ENCODE measurements at regions not wholly inside any gene's neighbourhood (a gene's known extent, or its start where the extent isn't known, plus 50 kb on each side); places are given as distances from the start of the nearest gene placed in this dataset.

DNA sequence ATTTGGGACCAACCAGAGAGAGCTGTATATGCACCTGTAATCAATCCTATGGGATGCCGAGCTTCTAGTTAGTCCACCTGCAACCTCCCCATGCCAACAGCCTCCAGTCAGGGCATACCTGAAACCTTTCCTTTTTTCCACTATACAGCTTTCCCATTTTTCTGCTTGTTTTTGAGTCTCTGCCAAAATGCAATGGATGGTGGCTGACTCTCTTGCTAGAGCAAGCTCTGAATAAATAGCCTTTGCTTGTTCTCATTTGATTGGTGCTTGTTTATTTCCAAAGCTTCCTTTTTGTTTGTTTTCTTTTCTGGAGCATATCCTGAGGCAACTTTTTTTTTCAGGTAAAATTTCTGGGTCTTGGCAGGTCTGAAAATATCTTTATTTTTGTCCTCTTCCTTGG lies 58.0 kb upstream of the PLET1 start:
- no peak overlapping the region for H3K4me3 ChIP-seq
- intact Hi-C loops (cut with DNase I) = no loop called here
- TF ChIP-seq CTCF (IDR thresholded peaks at IDR 0.05) = no peak
- H3K9me3 ChIP-seq = no peaks in the 10 kb centered on the region
- H3K4me1 ChIP-seq = peaks cover 17 to 19% of the 10 kb centered on the region in 2 donors
- ATAC-seq = no peak
- DNase-seq = no peak
- no peaks in the 10 kb centered on the region for H3K36me3 ChIP-seq
- no peak overlapping the region for H3K27ac ChIP-seq
- H3K27me3 ChIP-seq = no peaks in the 10 kb centered on the region

- intact Hi-C loops (cut with DNase I) = no loop called here
- no peaks in the 10 kb centered on the region for H3K36me3 ChIP-seq
- H3K4me1 ChIP-seq = peaks cover 17 to 19% of the 10 kb centered on the region in 2 donors
- no peak for TF ChIP-seq CTCF (IDR thresholded peaks at IDR 0.05)
- peak overlapping the region; percentile 34 to 76 for H3K27ac ChIP-seq
- no peak overlapping the region for H3K4me3 ChIP-seq
- ATAC-seq (peak; percentile 62), DNase-seq (peak; percentile 41 to 86 (median 77))
- no peaks in the 10 kb centered on the region for H3K9me3 ChIP-seq
- no peaks in the 10 kb centered on the region for H3K27me3 ChIP-seq
Observed at GRCh38 chr11:112320668-112321067, 60.0 kb upstream of the PLET1 start.

DNA sequence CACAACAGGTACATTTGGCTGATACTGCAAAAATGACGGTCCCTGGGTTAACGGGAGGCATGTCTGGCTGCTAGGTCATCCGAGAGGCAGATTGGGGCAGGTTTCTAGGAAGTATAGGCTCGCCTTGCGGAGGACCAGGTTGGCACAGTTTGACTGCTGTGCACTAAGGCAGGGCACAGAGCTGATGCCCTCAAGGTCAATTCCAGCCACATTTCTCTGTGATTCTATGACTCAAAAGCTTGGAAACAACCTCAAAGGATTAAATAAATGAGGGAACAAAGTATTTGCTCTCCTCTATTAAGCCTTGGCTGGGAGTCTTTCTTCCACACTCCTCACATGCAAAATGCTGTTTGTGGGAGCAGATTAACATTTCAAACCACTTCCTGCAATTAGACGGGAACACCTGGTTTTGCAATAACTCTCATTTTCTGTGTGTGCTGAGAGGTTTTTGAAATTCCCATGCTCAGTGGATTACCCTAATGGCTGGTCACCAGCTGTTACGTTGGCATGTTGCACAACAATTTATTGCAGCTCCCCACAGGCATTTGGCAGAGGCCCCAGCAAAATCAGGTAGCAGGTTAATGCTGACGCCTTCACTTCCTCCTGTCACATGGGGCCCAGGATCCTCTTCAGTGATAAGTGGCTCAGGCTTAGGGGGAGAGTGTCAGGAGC lies 61.0 kb upstream of the PLET1 start:
- Histone ChIP-seq H3K36me3 (no peaks in the 10 kb centered on the region), H3K9me3 (no peaks in the 10 kb centered on the region), H3K27ac (peak overlapping the region; percentile 58 to 76), H3K27me3 (no peaks in the 10 kb centered on the region), H3K4me1 (peaks cover 17 to 19% of the 10 kb centered on the region in 2 donors), H3K4me3 (no peak overlapping the region)
- DNase-seq = peak in 3 of 4 donors; percentile 26 to 88 (median 78)
- peak; percentile 86 for ATAC-seq
- TF ChIP-seq CTCF (IDR thresholded peaks at IDR 0.05) = no peak
- intact Hi-C loops (cut with DNase I) = no loop called here

- no peak for ATAC-seq
- peaks cover 17 to 19% of the 10 kb centered on the region in 2 donors for H3K4me1 ChIP-seq
- no peaks in the 10 kb centered on the region for H3K36me3 ChIP-seq
- TF ChIP-seq CTCF (IDR thresholded peaks at IDR 0.05) = no peak
- H3K9me3 ChIP-seq = no peaks in the 10 kb centered on the region
- intact Hi-C loops (cut with DNase I) = no loop called here
- no peak for DNase-seq
- peak overlapping the region; percentile 56 to 76 for H3K27ac ChIP-seq
- no peak overlapping the region for H3K4me3 ChIP-seq
- H3K27me3 ChIP-seq = no peaks in the 10 kb centered on the region
Observed at GRCh38 chr11:112322173-112322790, 61.6 kb upstream of the PLET1 start.

DNA sequence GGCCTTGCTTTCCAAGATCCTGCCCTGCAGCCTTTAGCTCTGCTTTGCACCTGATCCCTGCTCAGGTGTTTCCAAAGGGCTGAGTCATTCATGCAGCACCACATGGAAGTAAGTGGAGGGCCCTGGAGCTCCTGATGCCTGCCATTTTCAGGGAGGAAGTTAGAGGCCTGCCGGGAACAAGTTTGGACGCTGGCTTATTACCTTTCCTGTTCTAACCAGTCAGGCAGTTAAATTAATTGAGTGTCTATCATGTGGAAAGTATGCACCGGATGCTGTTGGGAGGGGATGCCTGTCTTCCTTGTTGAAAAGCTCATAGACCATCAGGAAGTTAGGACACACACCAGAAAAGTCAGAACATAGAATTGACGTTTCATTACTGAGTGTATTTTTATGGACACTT lies 73.7 kb upstream of the PLET1 start:
- Histone ChIP-seq H3K4me3 (no peak overlapping the region), H3K27me3 (no peaks in the 10 kb centered on the region), H3K36me3 (no peaks in the 10 kb centered on the region), H3K9me3 (no peaks in the 10 kb centered on the region), H3K4me1 (no peaks in the 10 kb centered on the region), H3K27ac (peak overlapping the region in 1 of 2 donors; percentile 23)
- DNase-seq = no peak
- intact Hi-C loops (cut with DNase I) = no loop called here
- no peak for TF ChIP-seq CTCF (IDR thresholded peaks at IDR 0.05)
- ATAC-seq = no peak
